ENCODE measurements at regions not wholly inside any gene's neighbourhood (a gene's known extent, or its start where the extent isn't known, plus 50 kb on each side); places are given as distances from the start of the nearest gene placed in this dataset.

- H3K4me1 ChIP-seq (ENCODE audit: control insufficient read depth in 2 of 3, insufficient read depth in 2 of 3, low read depth in 1 of 3, low read length in 3 of 3), result no peaks in the 10 kb centered on the region
- no peak overlapping the region for H3K4me3 ChIP-seq (ENCODE audit: low read length in 3 of 3)
- no peaks in the 10 kb centered on the region for H3K36me3 ChIP-seq (ENCODE audit: control insufficient read depth in 2 of 3, insufficient read depth in 3 of 3, low read length in 3 of 3)
- TF ChIP-seq CTCF (IDR thresholded peaks at IDR 0.05; ENCODE audit: borderline replicate concordance, extremely low read depth, insufficient read depth), result no peak
- DNase-seq, result no peak
- intact Hi-C loops (cut with DNase I), result no loop called here
- H3K27me3 ChIP-seq (ENCODE audit: control insufficient read depth, insufficient read depth, low read length), result no peaks in the 10 kb centered on the region
- H3K9ac ChIP-seq (ENCODE audit: low read length in 3 of 3), result no peak overlapping the region
- no peak for FAIRE-seq
- no peaks in the 10 kb centered on the region for H3K9me3 ChIP-seq (ENCODE audit: control insufficient read depth in 2 of 3, insufficient read depth in 1 of 3, low read length in 3 of 3)
- no peak overlapping the region for H3K27ac ChIP-seq (ENCODE audit: low read depth in 2 of 2, low read length in 2 of 2)
Measured at GRCh38 chr2:17313261-17313660, 205.0 kb downstream of the RAD51AP2 start.

GRCh38 chr2:17311771-17312511 is 206.3 kb downstream of the RAD51AP2 start:
- DNase-seq (no peak), FAIRE-seq (no peak)
- no peak overlapping the region for H3K27ac ChIP-seq (ENCODE audit: low read depth in 2 of 2, low read length in 2 of 2)
- no peaks in the 10 kb centered on the region for H3K4me1 ChIP-seq (ENCODE audit: control insufficient read depth in 2 of 3, insufficient read depth in 2 of 3, low read depth in 1 of 3, low read length in 3 of 3)
- intact Hi-C loops (cut with DNase I), result no loop called here
- H3K4me3 ChIP-seq (ENCODE audit: low read length in 3 of 3), result no peak overlapping the region
- no peaks in the 10 kb centered on the region for H3K27me3 ChIP-seq (ENCODE audit: control insufficient read depth, insufficient read depth, low read length)
- no peak overlapping the region for H3K9ac ChIP-seq (ENCODE audit: low read length in 3 of 3)
- H3K9me3 ChIP-seq (ENCODE audit: control insufficient read depth in 2 of 3, insufficient read depth in 1 of 3, low read length in 3 of 3), result no peaks in the 10 kb centered on the region
- no peak for TF ChIP-seq CTCF (IDR thresholded peaks at IDR 0.05; ENCODE audit: borderline replicate concordance, extremely low read depth, insufficient read depth)
- H3K36me3 ChIP-seq (ENCODE audit: control insufficient read depth in 2 of 3, insufficient read depth in 3 of 3, low read length in 3 of 3), result no peaks in the 10 kb centered on the region

- Histone ChIP-seq H3K9ac (ENCODE audit: low read length in 3 of 3) (no peak overlapping the region), H3K27ac (ENCODE audit: low read depth in 2 of 2, low read length in 2 of 2) (no peak overlapping the region), H3K36me3 (ENCODE audit: control insufficient read depth in 2 of 3, insufficient read depth in 3 of 3, low read length in 3 of 3) (no peaks in the 10 kb centered on the region), H3K9me3 (ENCODE audit: control insufficient read depth in 2 of 3, insufficient read depth in 1 of 3, low read length in 3 of 3) (no peaks in the 10 kb centered on the region), H3K4me3 (ENCODE audit: low read length in 3 of 3) (no peak overlapping the region), H3K27me3 (ENCODE audit: control insufficient read depth, insufficient read depth, low read length) (no peaks in the 10 kb centered on the region), H3K4me1 (ENCODE audit: control insufficient read depth in 2 of 3, insufficient read depth in 2 of 3, low read depth in 1 of 3, low read length in 3 of 3) (no peaks in the 10 kb centered on the region)
- intact Hi-C loops (cut with DNase I), result no loop called here
- no peak for DNase-seq
- FAIRE-seq, result no peak
- no peak for TF ChIP-seq CTCF (IDR thresholded peaks at IDR 0.05; ENCODE audit: borderline replicate concordance, extremely low read depth, insufficient read depth)
Measured at GRCh38 chr2:17311106-17311619, 207.1 kb downstream of the RAD51AP2 start.
